ENCODE measurements at regions not wholly inside any gene's neighbourhood (a gene's known extent, or its start where the extent isn't known, plus 50 kb on each side); places are given as distances from the start of the nearest gene placed in this dataset.

DNA sequence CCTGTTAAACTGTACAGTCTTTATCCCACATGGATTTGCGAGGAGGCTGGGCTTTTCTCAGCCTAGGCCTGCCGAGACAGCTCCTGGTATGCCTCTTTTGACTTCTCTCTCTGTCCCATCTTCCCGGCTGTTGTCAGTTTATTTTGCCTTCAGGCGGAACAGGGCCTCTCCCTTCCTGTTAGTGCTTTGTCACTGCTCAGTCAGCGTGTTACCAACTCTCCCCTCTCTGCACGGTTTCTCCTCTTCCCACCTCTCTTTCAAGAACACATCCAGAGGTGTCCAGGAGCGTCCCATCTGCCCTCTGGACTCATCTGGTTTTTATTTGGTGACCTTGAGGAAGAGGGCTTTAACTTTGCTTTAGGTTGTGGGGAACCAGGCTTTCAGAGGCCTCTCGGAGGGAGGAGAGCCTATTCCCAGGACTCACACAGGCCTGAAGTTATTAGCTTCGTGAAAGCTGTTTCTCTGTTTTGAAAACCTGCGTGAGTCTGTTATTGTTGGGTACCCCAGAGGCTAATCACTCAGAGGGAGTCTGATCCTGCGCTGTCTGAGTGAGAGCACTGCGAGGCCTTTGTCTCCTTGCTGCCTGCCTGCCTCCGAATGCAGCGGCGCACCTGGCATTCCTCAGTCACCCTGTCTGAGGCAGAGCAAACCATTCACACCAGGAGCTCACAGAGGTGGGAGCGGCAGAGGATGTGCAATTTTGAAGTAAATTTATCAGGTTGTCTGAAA lies 234.4 kb upstream of the MPDZ start:
- Mint-ChIP-seq H3K4me1 (no peaks in the 10 kb centered on the region), H3K9me3 (ENCODE audit: insufficient read depth) (peaks cover 5% of the 10 kb centered on the region), H3K4me3 (no peak overlapping the region), H3K27me3 (no peaks in the 10 kb centered on the region), H3K27ac (no peak overlapping the region)
- no peaks in the 10 kb centered on the region for H3K4me1 ChIP-seq (ENCODE audit: control insufficient read depth in 2 of 2, insufficient read depth in 2 of 2, low read length in 2 of 2)
- H3K27me3 ChIP-seq (replicated peaks in 1 of 4; ENCODE audit: control extremely low read depth in 1 of 4, control insufficient read depth in 3 of 4, insufficient read depth in 4 of 4, low read length in 3 of 4): no peaks in the 10 kb centered on the region
- H3K4me2 ChIP-seq (replicated peaks; ENCODE audit: low read depth, low read length, poor library complexity, severe bottlenecking): no peak overlapping the region
- H3K9me3 ChIP-seq (ENCODE audit: control extremely low read depth in 1 of 3, control insufficient read depth in 2 of 3, insufficient read depth in 1 of 3, low read length in 2 of 3): peaks cover 0 to 4% (median 0%) of the 10 kb centered on the region in 3 donors
- H2AFZ ChIP-seq (ENCODE audit: insufficient read depth, low read depth, low read length, poor library complexity, severe bottlenecking): no peak overlapping the region
- no peak overlapping the region for H3K4me3 ChIP-seq (ENCODE audit: control extremely low read depth in 1 of 5, extremely low read depth in 1 of 5, insufficient read depth in 1 of 5, low read depth in 2 of 5, low read length in 4 of 5)
- H3K79me2 ChIP-seq (ENCODE audit: control insufficient read depth, insufficient read depth, low read length): no peaks in the 10 kb centered on the region
- no peak overlapping the region for H3K9ac ChIP-seq (ENCODE audit: low read length)
- DNase-seq: no peak
- ChIA-PET POLR2A (no interaction called here), CTCF (no interaction called here)
- H4K20me1 ChIP-seq (ENCODE audit: control insufficient read depth, insufficient read depth, low read length, poor library complexity, severe bottlenecking): no peaks in the 10 kb centered on the region
- TF ChIP-seq, protein P1, sequence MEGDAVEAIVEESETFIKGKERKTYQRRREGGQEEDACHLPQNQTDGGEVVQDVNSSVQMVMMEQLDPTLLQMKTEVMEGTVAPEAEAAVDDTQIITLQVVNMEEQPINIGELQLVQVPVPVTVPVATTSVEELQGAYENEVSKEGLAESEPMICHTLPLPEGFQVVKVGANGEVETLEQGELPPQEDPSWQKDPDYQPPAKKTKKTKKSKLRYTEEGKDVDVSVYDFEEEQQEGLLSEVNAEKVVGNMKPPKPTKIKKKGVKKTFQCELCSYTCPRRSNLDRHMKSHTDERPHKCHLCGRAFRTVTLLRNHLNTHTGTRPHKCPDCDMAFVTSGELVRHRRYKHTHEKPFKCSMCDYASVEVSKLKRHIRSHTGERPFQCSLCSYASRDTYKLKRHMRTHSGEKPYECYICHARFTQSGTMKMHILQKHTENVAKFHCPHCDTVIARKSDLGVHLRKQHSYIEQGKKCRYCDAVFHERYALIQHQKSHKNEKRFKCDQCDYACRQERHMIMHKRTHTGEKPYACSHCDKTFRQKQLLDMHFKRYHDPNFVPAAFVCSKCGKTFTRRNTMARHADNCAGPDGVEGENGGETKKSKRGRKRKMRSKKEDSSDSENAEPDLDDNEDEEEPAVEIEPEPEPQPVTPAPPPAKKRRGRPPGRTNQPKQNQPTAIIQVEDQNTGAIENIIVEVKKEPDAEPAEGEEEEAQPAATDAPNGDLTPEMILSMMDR (IDR thresholded peaks at IDR 0.05): no peak
- no peak for TF ChIP-seq EZH2 (IDR thresholded peaks at IDR 0.05; ENCODE audit: borderline replicate concordance, insufficient read depth, low read depth, low read length, poor library complexity, severe bottlenecking)
- intact Hi-C loops (cut with micrococcal nuclease): loop anchor here (10.0 kb wide), 1 partner anchor 59 kb away; no protein-coding TSS in a partner anchor
- 81% methylated on average over 9 of the region's 16 CpGs for WGBS (ENCODE audit: insufficient coverage)
- no peak overlapping the region for H3K27ac ChIP-seq (ENCODE audit: low read length in 2 of 2)
- H3K36me3 ChIP-seq (replicated peaks in 1 of 2; ENCODE audit: control extremely low read depth in 1 of 2, control insufficient read depth in 1 of 2, extremely low read depth in 1 of 2, insufficient read depth in 2 of 2, low read length in 1 of 2): no peaks in the 10 kb centered on the region
- ATAC-seq (ENCODE audit: low read depth): no peak

DNA sequence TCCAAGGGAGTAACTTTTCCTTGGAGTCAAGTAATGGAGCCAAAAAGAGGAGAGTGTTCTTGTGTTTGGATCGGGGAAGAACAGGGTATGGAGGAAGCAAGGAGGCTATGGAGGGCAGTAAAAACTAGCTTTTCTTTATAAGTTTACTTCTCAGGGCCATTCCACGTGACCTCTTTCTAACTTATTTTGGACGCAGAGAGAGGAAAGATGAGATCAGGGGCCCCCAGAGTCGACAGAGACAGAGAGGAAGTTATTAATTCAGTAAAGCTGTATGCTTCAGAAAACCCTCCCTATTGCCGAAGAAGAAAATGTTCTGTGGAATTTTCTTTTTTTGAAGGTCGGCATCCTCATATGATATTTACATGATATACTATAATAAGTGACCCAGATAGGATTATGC lies 233.8 kb upstream of the MPDZ start:
- Mint-ChIP-seq H3K4me3 (no peak overlapping the region), H3K27me3 (no peaks in the 10 kb centered on the region), H3K9me3 (ENCODE audit: insufficient read depth) (peaks cover 5% of the 10 kb centered on the region), H3K27ac (no peak overlapping the region), H3K4me1 (no peaks in the 10 kb centered on the region)
- Histone ChIP-seq H3K27me3 (replicated peaks in 1 of 4; ENCODE audit: control extremely low read depth in 1 of 4, control insufficient read depth in 3 of 4, insufficient read depth in 4 of 4, low read length in 3 of 4) (no peaks in the 10 kb centered on the region), H3K27ac (ENCODE audit: low read length in 2 of 2) (no peak overlapping the region), H3K36me3 (replicated peaks in 1 of 2; ENCODE audit: control extremely low read depth in 1 of 2, control insufficient read depth in 1 of 2, extremely low read depth in 1 of 2, insufficient read depth in 2 of 2, low read length in 1 of 2) (no peaks in the 10 kb centered on the region), H3K4me1 (ENCODE audit: control insufficient read depth in 2 of 2, insufficient read depth in 2 of 2, low read length in 2 of 2) (no peaks in the 10 kb centered on the region), H3K4me3 (ENCODE audit: control extremely low read depth in 1 of 5, extremely low read depth in 1 of 5, insufficient read depth in 1 of 5, low read depth in 2 of 5, low read length in 4 of 5) (no peak overlapping the region), H3K9me3 (ENCODE audit: control extremely low read depth in 1 of 3, control insufficient read depth in 2 of 3, insufficient read depth in 1 of 3, low read length in 2 of 3) (peaks cover 0 to 4% (median 0%) of the 10 kb centered on the region in 3 donors), H2AFZ (ENCODE audit: insufficient read depth, low read depth, low read length, poor library complexity, severe bottlenecking) (no peak overlapping the region), H4K20me1 (ENCODE audit: control insufficient read depth, insufficient read depth, low read length, poor library complexity, severe bottlenecking) (no peaks in the 10 kb centered on the region), H3K4me2 (replicated peaks; ENCODE audit: low read depth, low read length, poor library complexity, severe bottlenecking) (no peak overlapping the region), H3K79me2 (ENCODE audit: control insufficient read depth, insufficient read depth, low read length) (no peaks in the 10 kb centered on the region), H3K9ac (ENCODE audit: low read length) (no peak overlapping the region)
- no CpG with 5 or more reads among the region's 6 CpGs for WGBS (ENCODE audit: insufficient coverage)
- intact Hi-C loops (cut with micrococcal nuclease): loop anchor here (10.0 kb wide), 1 partner anchor 58 kb away; no protein-coding TSS in a partner anchor
- ATAC-seq (ENCODE audit: low read depth): no peak
- ChIA-PET CTCF (no interaction called here), POLR2A (no interaction called here)
- no peak for TF ChIP-seq EZH2 (IDR thresholded peaks at IDR 0.05; ENCODE audit: borderline replicate concordance, insufficient read depth, low read depth, low read length, poor library complexity, severe bottlenecking)
- TF ChIP-seq, protein P1 (IDR thresholded peaks at IDR 0.05): no peak
- DNase-seq: no peak

All from B cell (primary cell).